HG03108 (cell line): ENCODE measurements at regions not wholly inside any gene's neighbourhood (a gene's known extent, or its start where the extent isn't known, plus 50 kb on each side); places are given as distances from the start of the nearest gene placed in this dataset.

Experiments used
- ATAC-seq: cut with Tn5 transposase; IDR thresholded peaks from one replicate; pipeline ENCODE4 v1.9.1; 2021; ENCODE audit warnings: moderate library complexity; ENCODE audit not compliant: unreplicated experiment

DNA sequence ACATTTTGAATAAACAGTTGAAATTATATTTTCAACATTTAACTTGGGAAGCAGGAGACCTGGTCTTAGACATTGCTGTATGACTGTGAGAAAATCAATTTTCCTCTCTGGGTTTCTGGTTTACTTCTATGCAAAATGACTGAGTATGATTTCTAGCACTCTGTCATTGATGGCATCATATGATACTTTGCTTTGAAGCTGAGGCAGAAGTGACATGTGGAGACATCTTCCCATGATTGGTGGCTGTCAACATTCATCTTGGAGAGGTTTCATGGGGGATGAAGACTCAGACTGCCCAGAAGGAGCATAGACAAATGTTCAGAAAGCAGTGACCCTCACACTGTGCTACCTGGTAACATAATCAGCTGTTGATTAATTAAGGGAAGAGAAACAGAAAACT is 477.9 kb downstream of the PDCD6IP start:
- no peak for ATAC-seq

DNA sequence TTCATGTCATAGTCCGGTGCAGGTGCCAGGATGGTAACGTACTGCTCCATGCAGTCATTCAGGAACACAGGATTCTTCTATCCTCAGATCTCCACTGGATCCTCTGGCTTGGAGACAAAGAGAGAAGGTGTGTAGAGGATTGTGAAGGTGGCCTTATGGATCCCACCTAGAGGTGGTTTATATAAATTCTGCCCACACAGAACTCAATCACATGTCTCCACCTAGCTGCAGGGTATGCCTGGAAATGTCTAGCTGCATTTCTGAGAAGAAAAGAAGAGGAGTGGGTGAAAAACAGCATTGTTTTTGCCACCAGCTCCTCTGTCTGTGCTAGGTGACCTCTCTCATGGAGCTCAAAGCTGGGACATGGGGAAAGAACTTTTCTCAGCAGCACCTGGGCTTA is 478.7 kb downstream of the PDCD6IP start:
- ATAC-seq = no peak

DNA sequence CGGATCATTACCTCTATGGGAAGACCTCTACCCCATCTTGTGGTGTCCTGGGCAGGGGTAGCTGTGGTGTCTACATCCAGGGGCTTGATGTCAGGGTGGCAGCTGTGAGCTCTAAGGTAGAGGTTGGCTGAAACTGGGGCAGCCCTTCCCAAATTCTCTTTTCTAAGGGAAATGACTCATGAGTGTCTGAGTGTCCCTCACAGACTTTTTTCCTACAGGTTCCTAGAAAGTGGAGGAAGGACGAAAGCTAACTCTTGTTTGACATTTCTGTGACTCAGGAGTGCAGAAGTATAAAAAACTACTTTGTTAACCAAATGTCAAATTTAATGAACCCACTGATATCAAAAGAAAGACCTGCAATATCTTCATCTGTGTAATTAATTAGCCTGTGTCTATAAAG is 481.5 kb downstream of the PDCD6IP start:
- ATAC-seq = no peak

DNA sequence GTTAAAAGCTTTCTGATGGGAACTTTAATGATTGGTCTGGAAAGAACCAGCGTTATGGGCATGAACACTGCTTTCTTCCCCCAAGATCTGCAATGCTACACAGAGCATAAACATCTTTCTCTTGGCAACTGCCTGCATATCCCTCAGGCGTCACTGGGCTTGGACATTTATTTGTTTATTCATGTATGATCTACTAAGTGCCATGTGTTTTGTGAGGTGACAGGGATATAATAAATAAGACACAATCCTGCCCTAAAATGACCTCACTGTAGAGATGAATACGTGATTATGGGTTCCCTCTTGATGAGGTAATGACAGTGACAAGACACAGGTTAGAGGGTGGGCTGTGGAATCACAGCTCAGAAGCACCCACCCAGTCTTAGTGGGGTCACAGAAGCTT is 485.3 kb downstream of the PDCD6IP start:
- ATAC-seq = no peak

DNA sequence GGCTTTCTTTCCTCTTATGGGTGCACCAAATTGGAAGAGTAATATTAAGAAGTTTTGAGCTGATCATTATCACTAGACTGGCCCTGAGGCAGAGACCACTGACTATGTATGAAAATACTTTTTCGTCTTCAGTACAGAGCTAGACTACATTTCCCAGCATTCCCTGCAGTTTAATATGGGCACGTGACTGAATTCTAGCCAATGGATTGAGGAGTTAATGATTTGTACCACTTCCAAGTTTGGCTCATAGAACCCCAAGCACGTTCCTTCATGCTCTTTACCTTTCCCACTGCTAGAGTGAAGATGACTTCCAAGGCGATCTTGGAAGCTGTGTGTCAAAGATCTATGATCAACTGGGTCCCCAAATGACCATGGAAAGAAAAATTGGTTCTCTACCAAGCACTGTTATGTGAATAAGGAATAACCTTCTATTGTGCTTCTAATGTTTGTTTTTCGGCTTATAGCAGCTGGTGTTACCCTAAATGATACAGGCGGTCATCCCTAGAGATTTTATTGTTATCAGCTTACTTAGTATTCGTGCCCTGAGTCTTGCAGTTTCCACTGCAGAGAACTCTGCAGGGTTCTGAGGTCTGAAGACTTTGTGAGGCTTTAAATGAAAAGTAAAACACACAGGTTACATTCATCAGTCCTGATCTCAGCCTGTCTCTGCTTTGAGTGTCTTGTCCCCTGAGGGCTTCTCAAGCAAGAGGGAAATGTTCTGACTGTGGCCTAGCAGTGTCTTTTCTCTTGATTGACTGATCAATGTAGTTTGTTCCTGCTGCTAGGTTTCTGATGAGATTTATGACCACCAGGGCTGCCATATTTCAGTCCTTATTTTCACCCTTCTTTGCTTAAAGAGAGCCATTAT is 486.8 kb downstream of the PDCD6IP start:
- no peak for ATAC-seq

DNA sequence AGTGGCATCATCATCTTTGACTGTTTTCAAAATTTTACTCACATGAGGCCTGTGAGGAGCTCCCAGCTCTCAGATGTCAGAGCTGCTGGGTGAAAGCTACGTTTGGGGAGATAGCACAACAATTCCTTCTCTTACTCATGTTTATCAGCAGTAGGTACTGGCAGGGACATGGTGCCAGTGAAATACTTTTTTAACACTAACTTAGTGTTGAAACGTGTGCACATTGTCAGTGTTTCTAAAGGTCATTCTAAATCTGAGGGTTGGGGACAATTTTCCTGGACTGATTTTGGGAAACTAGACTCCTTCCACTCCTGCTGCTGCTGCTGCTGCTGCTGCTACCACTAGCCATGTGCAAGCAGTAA is 487.4 kb downstream of the PDCD6IP start:
- ATAC-seq = no peak

DNA sequence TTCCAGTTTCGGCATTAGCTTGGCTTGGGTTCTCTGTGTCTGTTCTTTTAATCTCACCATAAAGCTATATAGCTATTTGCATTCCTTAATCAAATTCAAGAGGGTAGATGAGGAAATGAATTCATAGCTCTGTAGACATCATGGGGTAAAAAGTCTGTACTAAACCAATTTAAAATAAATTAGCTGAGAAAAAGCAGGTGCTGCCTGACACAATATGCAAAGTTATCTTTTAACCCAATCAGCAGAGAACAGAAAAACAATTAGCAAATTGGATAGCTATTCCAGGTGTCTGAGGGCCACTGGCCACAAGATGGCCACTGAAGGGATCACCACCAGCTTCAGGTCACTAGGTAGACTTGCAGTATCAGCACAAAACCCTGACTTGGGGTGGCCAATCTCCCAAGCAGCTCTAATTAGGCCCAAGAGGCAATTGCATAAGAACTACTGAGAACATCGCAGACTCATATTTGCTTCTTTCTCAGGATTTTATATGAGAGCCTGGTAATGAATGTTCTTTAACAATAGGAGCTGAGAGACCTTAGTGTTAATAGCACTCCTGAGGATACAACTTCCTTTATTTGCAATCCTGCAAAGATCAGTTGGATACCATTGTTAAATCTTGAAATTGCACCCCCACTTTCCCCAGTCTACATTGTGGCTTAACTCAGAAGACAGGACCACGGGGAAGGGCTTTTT is 494.3 kb downstream of the PDCD6IP start:
- ATAC-seq = no peak

DNA sequence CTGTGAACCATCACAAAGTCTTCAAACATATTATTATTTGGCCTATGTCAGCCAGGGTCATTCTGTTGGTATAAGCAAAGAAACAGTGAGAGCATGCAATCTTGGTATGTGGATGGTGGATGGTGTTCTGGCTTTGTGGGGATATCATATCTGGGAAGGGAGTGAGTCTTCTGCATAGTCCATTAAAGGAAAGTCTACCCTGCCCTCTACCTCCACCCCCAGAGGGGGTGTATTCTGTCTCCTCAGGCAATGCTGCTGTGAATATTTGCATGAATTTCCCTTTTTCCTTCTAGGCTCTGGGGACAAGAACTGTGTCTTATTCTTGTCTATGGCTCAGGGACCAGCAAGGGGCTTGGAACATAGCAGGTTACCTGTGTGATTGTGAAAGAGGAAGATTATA is 495.8 kb downstream of the PDCD6IP start:
- ATAC-seq = no peak

DNA sequence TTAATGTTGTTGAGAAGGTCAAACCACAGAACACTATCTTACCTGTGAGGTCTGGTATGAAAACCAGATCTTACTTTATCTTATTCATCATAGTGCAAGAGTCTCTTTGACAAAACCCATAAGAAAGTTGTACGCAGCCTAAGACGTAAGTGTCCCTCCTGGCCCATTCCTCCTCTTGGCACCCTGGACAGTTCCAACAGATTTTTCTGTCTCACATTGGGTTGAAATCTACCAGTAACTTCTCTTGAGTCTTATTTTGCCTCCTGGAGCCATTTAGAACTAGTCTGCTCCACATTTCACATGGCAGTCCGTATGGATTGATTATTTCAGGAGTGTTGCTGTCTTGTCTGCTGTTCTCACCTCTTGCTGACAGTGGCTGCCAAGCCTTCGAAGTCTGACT is 498.4 kb downstream of the PDCD6IP start:
- ATAC-seq = no peak

DNA sequence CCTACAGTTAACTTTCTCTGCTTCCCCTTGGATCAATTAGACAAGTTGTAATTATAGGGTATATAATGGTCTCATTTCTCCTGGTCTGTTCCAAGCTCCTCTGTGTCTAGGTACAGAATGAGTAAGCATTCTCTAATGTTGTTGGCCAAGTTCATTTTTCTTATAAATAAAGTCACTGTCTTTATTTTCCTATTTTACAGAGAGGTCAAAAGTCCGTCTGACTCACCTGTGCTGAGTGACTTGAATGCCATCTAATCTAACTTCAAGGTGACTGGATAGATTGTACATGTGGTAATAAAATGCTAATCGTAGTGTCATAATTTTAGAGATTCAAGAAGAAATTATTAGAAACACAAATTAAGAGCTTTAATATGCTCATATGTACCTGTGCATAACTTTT is 500.2 kb downstream of the PDCD6IP start:
- no peak for ATAC-seq

DNA sequence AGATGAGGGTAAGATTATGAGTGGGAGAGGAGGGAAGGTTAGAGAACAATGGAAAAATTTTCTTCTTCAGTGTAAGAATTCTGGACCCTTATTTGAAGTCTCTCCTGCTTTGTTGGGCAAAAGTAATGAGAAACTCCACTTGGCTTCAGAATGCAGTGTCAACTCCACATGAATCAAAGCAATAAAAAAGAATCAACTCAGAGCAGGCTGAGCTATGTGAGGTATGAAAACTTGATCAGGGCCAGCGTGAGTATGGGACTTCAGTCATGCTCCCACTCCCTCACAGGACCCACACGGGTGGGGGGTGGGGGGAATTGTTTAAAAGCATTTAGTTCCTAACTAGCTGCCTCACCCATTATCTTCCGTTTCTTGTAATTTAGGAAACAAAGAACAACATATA is 502.2 kb downstream of the PDCD6IP start:
- ATAC-seq = no peak

DNA sequence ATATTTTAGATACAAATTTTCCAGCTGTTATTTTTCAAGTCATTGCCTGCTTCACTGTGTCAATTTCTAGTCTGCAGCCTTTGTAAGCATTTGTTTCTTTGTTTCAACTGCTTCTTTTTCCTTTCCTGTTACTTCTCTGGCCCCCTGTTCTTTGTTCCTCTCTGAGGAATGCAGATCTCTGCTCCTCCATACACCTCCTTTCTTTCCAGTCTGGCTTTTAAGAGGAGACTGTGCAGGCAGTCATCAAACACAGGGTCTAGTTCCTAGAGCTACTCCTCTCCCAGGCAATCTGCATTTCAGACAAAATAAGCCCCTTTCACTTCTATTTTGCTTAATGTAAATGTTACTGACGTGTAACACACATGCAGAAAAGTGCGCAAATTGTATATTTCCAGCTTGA is 502.9 kb downstream of the PDCD6IP start:
- ATAC-seq = no peak

DNA sequence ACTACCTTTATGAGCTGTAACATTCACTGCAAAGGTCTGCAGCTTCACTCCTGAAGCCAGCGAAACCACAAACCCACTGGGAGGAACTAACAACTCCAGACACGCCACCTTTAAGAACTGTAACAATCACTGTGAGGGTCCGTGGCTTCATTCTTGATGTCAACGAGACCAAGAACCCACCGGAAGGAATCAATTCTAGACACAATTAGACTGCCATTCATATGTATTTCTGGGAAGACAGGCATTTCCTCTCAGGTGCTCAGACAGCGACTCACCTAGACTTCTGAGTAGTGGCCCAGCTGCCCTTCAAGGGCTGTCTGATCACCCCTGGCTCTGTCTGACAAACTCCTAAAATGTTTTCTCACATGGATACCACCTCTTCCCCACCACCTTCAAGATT is 506.8 kb downstream of the PDCD6IP start:
- no peak for ATAC-seq

DNA sequence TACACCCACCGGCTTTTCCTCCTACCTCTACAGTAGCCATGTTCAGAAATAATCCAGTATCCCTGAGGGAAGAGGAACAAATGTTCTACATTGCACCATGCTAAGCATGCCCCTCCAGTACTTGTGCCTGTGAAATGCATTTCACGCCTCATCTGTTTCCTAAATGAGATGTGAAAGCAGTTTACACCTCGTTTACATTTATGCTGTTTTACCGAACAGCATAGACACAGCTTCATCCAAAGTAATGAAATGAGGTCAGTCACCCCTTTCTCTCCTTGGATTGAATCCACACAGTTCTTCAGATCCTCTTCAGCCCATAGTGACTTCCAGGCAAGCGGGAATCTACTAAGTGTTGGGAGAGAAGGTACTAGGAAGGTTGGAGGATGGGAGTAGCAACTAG is 514.3 kb downstream of the PDCD6IP start:
- ATAC-seq = no peak

DNA sequence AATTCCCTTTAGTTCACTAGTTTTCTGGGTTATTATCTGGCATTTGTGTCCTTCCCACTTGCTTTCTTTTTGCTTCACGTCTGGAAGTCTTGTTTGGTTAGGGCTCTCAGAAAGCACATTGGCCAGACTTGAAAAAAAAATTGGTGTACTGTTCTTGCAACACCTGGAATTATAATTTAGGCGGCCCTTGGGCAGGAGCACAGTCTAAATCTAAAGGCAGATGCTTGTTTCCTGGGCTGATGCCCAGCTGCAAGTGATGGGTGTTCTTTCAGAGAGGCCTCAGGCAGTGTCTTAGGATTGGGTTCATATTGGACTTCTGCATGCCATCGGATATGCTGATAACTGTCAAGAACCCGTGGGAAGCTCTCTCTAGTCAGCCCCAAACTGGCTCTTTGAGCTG is 521.5 kb downstream of the PDCD6IP start:
- no peak for ATAC-seq

DNA sequence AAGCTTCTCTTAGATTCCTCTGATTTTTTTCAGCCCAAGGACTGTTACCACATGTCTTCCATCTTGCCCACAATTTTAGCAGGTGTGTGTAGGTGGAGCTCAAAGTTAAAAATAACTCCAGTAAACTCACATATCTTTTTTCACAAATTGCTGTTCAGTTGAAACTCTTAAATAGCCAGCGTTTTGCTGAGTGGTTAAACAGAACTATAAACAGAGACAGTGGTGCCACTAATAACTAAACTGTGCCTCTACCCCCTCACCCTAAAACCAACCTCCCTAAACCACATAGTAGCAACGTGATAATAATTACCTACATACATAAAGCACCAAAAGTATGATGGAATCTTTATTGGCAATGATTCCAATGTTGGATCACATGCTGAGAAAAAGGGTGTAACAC is 525.1 kb downstream of the PDCD6IP start:
- ATAC-seq = peak; percentile 72

DNA sequence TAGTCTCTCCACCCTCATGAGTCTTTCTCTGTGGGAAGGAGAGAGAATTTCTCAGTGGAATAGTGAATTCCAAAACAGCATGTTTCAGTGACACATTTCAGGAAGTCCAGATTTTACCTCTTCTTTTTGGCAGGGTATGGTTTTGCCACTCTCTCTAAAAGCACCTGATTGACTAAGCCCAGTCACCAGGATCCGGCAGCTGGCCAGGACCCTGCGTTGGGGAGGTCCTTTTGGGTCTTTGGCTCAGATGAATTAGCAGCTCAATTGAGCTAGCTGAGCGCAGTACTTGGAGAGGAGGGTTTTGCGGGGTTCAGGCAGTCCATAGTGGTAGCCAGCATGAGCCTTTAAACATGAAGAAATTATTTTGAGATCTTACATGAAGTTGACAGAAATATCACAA is 548.2 kb downstream of the PDCD6IP start:
- no peak for ATAC-seq

DNA sequence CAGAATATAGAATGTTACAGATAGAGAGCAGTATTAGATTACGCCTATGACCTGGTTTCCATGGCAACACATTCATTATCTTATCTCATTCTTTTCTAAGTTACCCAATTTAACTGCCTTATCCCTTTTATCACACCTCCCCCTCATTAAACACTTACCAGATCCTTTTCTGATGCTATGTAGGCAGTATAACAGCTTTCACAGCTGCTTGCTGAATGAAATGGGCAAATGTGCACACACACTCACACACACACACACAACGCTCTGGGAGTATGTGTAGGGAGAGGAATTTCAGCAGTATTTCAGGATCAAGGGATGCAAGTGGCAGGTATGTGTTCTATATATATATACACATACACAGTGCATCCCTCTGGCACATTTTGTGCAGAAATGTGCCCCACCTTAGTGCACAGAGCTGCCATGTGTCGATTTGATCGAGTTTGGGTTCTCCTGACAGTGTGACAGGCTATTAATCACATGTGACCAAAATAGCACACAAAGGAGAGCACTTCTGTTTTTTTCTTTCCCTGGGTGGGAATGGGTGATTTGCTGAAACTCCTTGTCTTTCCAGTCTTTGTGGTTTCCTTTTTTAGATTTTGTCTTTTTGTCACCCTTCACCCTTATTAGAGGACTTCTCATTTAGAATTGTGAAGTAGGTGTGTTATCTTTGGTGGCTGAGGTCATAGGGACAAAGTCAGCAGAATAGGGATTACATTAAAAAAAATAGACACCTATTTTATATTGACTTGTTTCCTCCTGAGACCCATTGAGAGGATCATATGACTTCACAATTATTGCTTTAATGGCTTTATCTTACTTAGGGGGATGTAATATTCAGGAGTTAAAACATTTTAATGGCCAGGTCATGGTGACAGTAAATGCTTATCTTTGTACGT is 553.7 kb downstream of the PDCD6IP start:
- ATAC-seq = no peak

DNA sequence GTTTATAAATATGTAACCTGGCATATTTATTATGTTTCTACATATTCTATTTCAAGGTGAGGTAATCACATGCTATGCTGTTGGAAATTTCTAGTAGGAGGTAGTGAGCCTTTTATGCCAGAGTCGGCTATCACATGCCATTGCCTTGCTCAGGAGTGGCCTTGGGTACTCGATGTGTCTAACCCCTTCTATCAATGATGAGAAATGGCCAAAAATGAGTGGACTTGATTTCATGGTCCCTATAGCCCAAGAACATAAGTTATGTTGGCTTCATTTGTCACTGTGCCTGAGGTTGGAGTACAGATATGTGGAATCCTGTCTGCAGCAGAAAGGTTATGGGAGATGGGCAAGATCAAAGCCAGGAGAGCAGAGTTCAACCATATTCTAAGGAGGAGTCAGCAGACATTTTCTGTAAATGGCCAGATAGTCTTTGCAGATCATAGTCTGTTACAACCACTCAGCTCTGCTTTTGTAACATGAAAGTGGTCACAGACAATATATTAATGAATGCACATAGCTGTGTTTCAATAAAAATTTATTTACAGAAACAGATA is 554.4 kb downstream of the PDCD6IP start:
- ATAC-seq = no peak

DNA sequence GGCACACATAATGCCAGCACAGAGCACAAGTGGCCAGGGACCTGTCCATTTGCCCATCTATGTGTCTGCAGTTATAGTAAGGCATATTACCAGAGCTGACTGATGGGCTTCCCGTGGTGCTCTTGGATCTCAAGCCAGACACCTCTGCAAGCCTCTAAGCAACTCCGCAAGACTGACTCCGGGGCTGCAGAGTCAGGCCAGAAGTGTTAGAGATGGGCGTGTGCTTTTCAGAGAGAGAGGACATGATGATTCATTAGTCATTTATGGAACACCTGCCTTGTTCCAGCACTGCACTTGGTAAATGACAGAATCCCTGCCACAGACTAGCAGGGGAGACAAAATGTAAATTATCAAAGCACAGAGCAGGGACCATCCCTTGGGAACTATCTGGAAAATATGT is 559.0 kb downstream of the PDCD6IP start:
- ATAC-seq = no peak

DNA sequence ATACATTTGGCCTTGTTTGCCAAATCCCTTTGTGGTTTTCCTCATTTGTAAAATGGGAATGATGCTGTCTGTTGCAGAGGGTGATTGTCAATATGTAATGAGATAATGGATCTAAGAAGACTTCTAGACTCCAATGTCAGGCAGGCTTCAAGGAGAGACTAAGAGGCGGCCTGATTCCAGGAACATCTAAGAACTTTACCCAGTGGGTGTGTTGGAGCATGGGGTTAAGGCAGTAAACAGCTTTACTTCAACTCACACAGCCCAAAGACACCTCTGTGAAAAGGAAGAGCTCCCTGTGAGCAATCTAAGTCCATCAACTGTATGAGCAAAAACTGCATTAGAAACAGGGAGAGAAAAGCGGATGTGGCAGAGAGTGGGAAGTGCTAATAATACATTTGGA is 560.6 kb downstream of the PDCD6IP start:
- ATAC-seq = no peak
